Erythroblast (primary cell): ENCODE measurements at regions not wholly inside any gene's neighbourhood (a gene's known extent, or its start where the extent isn't known, plus 50 kb on each side); places are given as distances from the start of the nearest gene placed in this dataset.

Experiments used
- GATA1 ChIP-seq: IDR thresholded peaks from 2 replicates; pipeline ENCODE4 v1.6.1; 2011; ENCODE audit warnings: low read depth, mild to moderate bottlenecking, control low read depth, low read length, moderate library complexity
- POLR2A ChIP-seq: IDR thresholded peaks from 2 replicates; pipeline ENCODE4 v1.6.1; 2011; ENCODE audit warnings: mild to moderate bottlenecking, low read length

GRCh38 chr5:97844797-97845196, 661.8 kb upstream of the RIOK2 start:
- TF ChIP-seq POLR2A (no peak), GATA1 (no peak)
